GM19035 (cell line): ENCODE measurements at regions not wholly inside any gene's neighbourhood (a gene's known extent, or its start where the extent isn't known, plus 50 kb on each side); places are given as distances from the start of the nearest gene placed in this dataset.

Experiments
- ATAC-seq: cut with Tn5 transposase; IDR thresholded peaks from one replicate; pipeline ENCODE4 v1.9.1; 2021; ENCODE audit not compliant: unreplicated experiment

DNA sequence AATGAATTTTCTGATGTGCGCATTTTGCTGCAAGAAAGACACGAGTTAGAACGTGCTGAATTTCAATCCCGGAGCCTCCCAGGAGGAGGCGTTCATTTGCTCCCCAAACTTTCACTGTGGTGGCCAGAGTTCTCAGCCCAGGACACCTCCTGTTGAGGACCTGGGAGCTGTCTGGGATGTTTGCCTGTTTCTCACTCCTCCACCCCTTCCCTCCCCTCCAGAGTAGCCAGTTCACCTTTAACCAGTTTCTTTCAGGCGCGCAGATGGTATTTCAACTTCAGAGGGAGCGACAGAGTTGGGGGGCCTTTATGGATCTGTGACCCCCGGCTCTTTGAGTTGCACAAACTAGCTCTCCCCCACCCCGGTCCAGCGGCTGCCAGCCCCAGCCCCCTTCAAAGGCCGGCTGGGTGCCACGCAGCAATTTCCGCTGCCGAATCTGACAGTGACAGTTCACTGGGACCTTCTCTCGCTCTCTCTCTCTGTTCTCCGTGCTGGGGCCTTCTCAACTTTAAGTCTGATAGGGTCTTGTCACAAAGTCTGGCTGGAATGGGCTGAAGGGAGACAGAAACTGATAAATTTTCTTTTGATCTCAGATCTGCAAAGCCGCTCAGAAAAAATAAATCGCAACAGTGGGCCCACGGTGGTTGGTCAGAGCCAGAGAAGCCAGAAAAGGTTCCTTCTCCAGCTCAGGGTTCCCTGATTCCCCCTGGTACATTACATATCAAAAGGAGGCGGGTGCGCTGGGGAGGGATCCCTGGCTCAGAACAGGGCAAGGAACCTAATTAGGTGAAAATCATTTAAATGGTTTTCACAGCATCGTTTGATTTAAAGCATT is 100.0 kb upstream of the STX18 start:
- ATAC-seq = no peak

DNA sequence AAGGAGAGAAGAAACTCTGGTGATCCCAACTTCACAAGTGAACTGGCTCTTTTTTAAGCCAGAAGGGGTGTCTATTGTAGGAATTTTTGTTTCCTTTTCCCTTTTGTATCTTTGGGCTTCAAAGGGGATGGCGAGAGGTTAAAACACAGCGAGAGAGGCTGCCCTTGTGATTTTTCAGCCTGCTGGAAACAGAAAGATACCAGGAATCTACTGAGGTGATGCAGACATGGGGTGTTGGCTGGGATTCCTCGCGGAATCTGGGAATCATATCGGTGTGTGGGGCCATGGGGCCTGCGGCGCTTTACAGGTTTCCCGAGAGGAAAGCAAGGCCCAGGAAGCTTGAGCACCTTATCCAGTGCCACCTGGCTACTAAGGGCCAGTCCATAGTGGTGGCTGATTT is 99.4 kb upstream of the STX18 start:
- no peak for ATAC-seq

DNA sequence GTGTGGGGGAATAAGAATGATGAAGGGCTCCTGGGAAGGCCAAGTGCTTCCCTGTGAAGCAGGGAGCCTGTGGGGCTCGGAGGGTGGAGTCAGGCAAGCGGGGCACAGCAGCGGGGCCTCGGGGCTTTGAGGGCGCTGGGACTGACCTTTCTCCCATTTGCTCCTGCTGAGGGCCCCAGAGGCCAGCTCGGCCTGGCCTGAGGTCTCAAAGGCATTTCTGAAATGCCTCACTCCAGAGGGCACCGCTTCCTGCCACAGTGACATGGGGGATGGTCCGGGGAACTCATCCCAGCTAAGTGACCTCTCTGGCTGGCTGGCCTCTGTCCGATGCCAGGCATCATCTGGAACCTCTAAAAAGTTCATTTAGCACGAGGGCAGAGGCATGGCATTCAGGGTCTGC is 98.8 kb upstream of the STX18 start:
- no peak for ATAC-seq

DNA sequence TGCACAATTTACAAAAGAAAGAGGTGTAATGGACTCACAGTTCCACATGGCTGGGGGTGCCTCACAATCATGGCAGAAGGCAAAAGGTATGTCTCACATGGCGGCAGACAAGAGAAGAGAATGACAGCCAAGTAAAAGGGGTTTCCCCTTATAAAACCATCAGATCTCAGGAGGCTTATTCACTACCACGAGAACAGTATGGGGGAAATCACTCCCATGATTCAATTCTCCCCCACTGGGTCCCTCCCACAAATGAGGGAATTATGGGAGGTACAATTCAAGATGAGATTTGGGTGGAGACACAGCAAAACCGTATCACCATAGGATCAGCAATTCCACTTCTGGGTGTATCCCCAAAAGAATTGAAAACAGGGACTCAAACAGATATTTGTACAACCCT is 97.5 kb upstream of the STX18 start:
- ATAC-seq = no peak

DNA sequence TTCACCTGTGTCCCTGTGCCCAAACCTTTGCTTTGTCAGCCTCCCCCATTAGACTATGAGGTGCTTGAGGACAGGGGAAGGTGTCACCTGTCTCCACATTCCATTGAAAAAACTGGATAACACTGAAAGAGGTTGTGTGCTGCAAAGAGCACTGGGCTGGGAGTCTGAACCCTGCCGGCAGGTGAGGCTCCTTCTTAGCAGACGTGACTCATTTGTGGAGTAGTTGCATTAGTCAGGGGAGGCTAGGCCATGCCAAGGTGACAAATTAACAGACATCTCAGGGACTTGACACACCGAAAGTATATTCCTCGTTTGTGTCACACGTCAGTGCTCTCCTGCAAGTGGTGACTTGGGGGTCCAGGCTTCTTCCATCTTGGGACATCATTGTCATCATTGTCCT is 95.9 kb upstream of the STX18 start:
- no peak for ATAC-seq

GRCh38 chr4:4633431-4633830 is 91.6 kb upstream of the STX18 start:
- ATAC-seq = no peak

GRCh38 chr4:4631150-4631549 is 89.3 kb upstream of the STX18 start:
- ATAC-seq = peak; percentile 63

DNA sequence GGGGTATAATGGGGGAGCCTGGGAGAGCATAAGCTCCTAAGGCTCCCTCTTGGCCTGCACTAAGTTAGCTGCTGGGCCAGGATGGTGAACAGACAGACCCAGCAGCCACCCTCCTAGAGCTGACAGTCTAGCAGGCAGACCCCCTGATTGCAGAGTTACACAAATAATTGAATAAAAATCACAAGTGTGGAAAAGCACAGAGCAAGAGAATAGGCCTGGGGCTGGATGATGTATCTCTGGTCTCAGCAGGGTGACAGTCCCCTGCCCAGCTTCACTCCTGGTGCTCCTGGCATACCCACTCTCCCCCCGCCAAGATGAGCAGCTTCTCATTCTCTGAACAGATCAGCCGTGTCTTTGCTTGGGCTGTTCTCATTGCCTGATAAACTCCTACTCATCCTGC is 86.1 kb upstream of the STX18 start:
- no peak for ATAC-seq

GRCh38 chr4:4627111-4627510 is 85.3 kb upstream of the STX18 start:
- ATAC-seq = no peak

- no peak for ATAC-seq
Measured at GRCh38 chr4:4625488-4625887, 83.6 kb upstream of the STX18 start.

- no peak for ATAC-seq
Measured at GRCh38 chr4:4624276-4624897, 82.5 kb upstream of the STX18 start.

- no peak for ATAC-seq
Measured at GRCh38 chr4:4619821-4620220, 78.0 kb upstream of the STX18 start.

DNA sequence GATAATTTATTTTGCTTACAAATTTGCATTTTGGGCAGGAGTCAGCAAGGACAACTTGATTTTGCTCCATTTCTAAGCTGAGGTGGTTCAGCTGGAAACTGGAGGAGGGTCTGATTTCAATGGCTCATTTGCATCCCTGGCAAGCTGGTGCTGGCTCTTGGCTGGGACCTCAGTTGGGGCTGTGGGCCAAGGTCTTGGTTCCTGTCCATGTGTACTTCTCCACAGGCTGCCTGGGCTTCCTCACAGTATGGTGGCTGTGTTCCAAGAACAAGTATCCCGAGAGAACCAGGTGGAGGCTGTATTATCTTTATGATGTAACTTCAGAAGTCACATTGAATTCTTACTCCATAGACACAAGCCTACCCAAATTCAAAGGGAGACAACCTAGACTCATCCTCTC is 77.0 kb upstream of the STX18 start:
- ATAC-seq = no peak

DNA sequence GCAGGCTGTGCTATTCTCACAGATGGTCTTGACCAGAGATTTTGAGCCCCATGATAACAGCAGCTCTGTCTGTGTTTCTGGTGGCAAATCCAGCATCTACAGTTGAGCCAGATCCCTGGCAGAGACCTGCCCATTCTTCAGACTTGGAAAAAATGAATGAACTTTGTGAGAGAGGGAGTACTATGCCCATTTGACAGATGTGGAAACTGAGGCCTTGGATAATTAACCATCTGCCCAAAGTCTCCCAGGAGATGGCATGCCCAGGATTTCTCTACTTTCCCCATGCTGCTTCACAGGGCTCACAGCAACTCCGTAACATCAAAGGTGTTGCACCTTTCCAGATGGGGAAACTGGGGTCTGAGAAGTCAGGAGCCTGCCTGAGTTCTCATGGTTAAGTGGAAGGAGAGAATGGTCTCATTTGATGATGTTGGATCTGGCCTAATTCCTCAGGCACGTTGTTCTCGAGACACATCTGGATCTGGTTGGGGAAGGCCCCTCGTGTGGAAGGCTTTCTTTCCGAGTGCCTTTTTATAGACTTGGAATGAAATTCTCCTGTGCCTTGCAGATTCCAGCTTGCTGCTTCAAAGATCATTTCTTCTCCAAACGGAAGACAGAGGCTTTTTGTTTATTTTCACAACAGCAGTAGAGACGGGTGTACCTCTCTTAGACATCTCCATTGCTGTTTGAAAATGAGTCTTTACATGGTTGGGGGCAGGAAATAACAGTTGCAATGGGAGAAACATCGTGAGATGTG is 73.3 kb upstream of the STX18 start:
- ATAC-seq = no peak

DNA sequence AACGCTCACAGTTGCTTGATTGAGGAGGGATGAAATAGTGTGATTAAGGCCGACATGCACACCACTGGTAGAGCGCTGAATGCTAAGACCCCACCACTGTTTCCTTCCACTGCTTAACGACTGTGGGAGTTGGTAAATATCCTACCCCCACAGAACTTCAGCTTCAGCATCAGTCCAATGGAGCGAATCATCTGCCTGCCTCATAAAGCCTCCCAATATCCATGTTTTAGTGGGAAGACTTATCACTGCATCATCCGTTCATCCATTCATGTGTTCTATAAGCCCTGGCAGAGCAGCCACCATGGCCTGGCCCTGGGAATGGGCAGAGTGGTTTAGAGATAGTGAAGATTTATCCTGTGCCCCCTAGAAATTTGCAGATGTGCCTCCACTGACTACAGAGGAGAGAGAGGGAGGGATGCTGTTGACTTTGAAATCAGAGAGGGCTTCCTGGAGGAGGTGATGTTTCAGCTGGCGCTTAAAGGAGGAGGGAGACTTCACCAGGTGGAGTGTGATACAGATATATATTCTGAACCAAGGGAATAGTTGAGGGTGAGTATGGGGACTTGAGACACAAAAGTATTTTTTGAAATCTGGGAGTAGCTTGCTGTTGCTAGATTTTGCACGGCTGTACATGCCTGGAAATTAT is 71.9 kb upstream of the STX18 start:
- ATAC-seq = no peak

- no peak for ATAC-seq
Measured at GRCh38 chr4:4613126-4613465, 71.2 kb upstream of the STX18 start.

GRCh38 chr4:4610672-4611071 is 68.8 kb upstream of the STX18 start:
- no peak for ATAC-seq

GRCh38 chr4:4609622-4610334 is 67.9 kb upstream of the STX18 start:
- ATAC-seq = no peak

- ATAC-seq = no peak
Measured at GRCh38 chr4:4608214-4608537, 66.3 kb upstream of the STX18 start.

DNA sequence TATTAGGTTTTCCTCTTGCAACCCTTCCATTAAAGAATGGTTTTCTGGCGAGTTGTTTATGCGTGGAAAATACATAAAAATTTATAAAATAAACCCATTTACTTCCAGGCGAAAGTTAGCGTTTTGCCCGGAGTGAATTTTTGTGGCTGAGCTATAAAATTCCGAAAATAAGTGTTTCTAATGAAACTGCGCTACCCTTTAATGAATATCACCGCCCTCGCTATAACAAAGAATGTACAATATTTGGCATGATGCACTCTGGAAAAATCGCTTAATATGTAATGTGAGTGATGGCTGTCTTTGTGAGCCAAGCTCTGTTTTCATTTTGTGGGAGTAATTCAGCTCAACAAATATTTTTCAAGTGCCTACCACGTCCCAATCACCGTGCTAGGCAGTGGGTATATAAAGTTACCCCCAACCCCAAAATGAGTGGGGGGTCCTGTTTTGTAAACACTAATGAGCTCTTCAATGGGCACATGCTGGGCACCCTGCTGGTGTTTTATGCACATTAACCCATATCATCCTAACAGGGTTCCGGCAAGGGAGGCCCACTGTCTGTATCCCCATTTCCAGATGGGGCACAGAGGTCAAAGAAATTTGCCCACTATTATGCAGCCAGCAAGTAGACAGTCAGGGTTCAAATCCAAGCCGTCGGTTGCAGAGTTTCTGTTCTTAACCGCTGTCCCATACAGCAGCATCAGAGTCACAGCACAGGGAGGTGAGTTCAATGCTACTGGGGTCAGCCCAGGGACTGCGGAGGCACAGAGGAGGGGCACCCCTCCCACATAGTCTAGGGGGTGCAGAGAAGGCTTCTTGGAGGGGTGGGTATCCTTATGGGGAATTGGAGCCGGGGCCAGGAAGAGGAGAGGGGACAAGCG is 65.7 kb upstream of the STX18 start:
- no peak for ATAC-seq
